Ovary (tissue), 7 donors: ENCODE measurements at regions not wholly inside any gene's neighbourhood (a gene's known extent, or its start where the extent isn't known, plus 50 kb on each side); places are given as distances from the start of the nearest gene placed in this dataset.
"Not testable (repeated sequence)": the region's sequence is repeated elsewhere in the genome, so short reads cannot be mapped to it uniquely, and the experiment has no call there.

Experiments
- DNase-seq, 5 donors: peaks; one replicate each; pipeline ENCODE4 v3.0.0-alpha.2; 2019 to 2020
- H3K27ac ChIP-seq, 2 donors: fragments of 200-600 bp; one replicate each; pipeline versions ENCODE4 v1.5.1 to v1.8.0; 2019 to 2022
- H3K27me3 ChIP-seq: fragments of 200-600 bp; one replicate; pipeline ENCODE4 v1.8.0; 2022
- H3K36me3 ChIP-seq: fragments of 200-600 bp; sonication (generic); one replicate; pipeline ENCODE4 v1.5.1; 2019
- H3K4me1 ChIP-seq: one replicate; pipeline ENCODE4 v1.8.1; 2013; ENCODE audit warnings: mild to moderate bottlenecking, moderate library complexity; ENCODE audit not compliant: insufficient read depth
- H3K4me3 ChIP-seq: fragments of 200-600 bp; sonication (generic); one replicate; pipeline ENCODE4 v1.5.1; 2017
- H3K9me3 ChIP-seq, 2 donors: fragments of 200-600 bp in 1 of 2; sonication (generic) in 1 of 2; one replicate each; pipeline versions ENCODE4 v1.5.1 to v1.8.1; 2013 to 2019; ENCODE audit warnings: mild to moderate bottlenecking in 1 of 2, moderate library complexity in 1 of 2
- CTCF ChIP-seq, 3 donors: fragments of 450-650 bp in 2 of 3; fragments of 200-600 bp in 1 of 3; IDR thresholded peaks; one replicate each; pipeline versions ENCODE4 v1.5.1 to v1.8.0; 2016 to 2022; ENCODE audit warnings: antibody characterized with exemption in 3 of 3, mild to moderate bottlenecking in 1 of 3
- EP300 ChIP-seq: sonication (generic); formaldehyde crosslinking; IDR thresholded peaks from one replicate; pipeline ENCODE4 v1.6.1; 2017; ENCODE audit warnings: antibody characterized with exemption
- POLR2A ChIP-seq: fragments of 450-650 bp; IDR thresholded peaks from one replicate; pipeline ENCODE4 v1.6.1; 2017; ENCODE audit warnings: antibody characterized with exemption, mild to moderate bottlenecking, moderate library complexity
- WGBS, 3 donors: extraction: QIAGEN DNeasy Blood & Tissue Kit in 1 of 3; methylation state at CpG; one replicate each; pipeline versions ENCODE4 v1.1.5 to v1.1.7; 2013 to 2017; 5-methylcytosine and 5-hydroxymethylcytosine counted together
- intact Hi-C, 4 donors: fragments of 100-400 bp; cut with DNase I; formaldehyde crosslinking; loops; one replicate each; pipeline versions ENCODE4 v1.11.0 to v1.15.1; 2022 to 2023
- donor health status: DM: no; HTN: no; CAD: no; lungs with moderate emphysema.
- donor health status: DM: no; HTN: no; CAD: no.
- donor health status: Bipolar disorder and iron deficiency.
- donor health status: DM: no; HTN: no; CAD: no.
- donor health status: DM: yes; HTN: yes; CAD: no.

GRCh38 chr18:28439870-28440269 is 262.9 kb upstream of the CDH2 start:
- Histone ChIP-seq H3K27ac (no peak overlapping the region), H3K36me3 (no peaks in the 10 kb centered on the region), H3K4me3 (no peak overlapping the region), H3K27me3 (no peaks in the 10 kb centered on the region), H3K4me1 (no peaks in the 10 kb centered on the region), H3K9me3 (no peaks in the 10 kb centered on the region)
- DNase-seq, result no peak
- intact Hi-C loops, result no loop called here
- TF ChIP-seq EP300 (no peak), POLR2A (no peak), CTCF (IDR thresholded peaks at IDR 0.05) (no peak)

- Histone ChIP-seq H3K36me3 (no peaks in the 10 kb centered on the region), H3K27me3 (no peaks in the 10 kb centered on the region), H3K27ac (no peak overlapping the region), H3K4me1 (no peaks in the 10 kb centered on the region), H3K9me3 (no peaks in the 10 kb centered on the region), H3K4me3 (no peak overlapping the region)
- TF ChIP-seq POLR2A (no peak), CTCF (IDR thresholded peaks at IDR 0.05) (no peak)
- intact Hi-C loops, result no loop called here
- WGBS, 3 donors, result 72 to 87% (median 83%) methylated on average over 2 of the region's 2 CpGs
- no peak for DNase-seq
These were observed 261.5 kb upstream of the CDH2 start for GRCh38 chr18:28438381-28438780.

GRCh38 chr18:28432339-28432738 is 255.4 kb upstream of the CDH2 start:
- no peak for TF ChIP-seq CTCF (IDR thresholded peaks at IDR 0.05)
- TF ChIP-seq EP300, result no peak
- no peak for TF ChIP-seq POLR2A
- intact Hi-C loops, result no loop called here
- WGBS, 3 donors, result 82 to 85% (median 84%) methylated on average over 5 of the region's 5 CpGs
- H3K9me3 ChIP-seq, result no peaks in the 10 kb centered on the region
- H3K36me3 ChIP-seq, result no peaks in the 10 kb centered on the region
- no peaks in the 10 kb centered on the region for H3K4me1 ChIP-seq
- no peaks in the 10 kb centered on the region for H3K27me3 ChIP-seq
- no peak for DNase-seq
- H3K4me3 ChIP-seq, result no peak overlapping the region
- H3K27ac ChIP-seq, result no peak overlapping the region

GRCh38 chr18:28425886-28426285 is 249.0 kb upstream of the CDH2 start:
- H3K27me3 ChIP-seq, result no peaks in the 10 kb centered on the region
- DNase-seq, result no peak
- H3K27ac ChIP-seq, result no peak overlapping the region
- no peaks in the 10 kb centered on the region for H3K4me1 ChIP-seq
- H3K4me3 ChIP-seq, result no peak overlapping the region
- no peaks in the 10 kb centered on the region for H3K9me3 ChIP-seq
- TF ChIP-seq EP300, result no peak
- no peak for TF ChIP-seq POLR2A
- TF ChIP-seq CTCF (IDR thresholded peaks at IDR 0.05), result no peak
- intact Hi-C loops, result no loop called here
- H3K36me3 ChIP-seq, result no peaks in the 10 kb centered on the region
- 85 to 89% (median 86%) methylated on average over 5 of the region's 5 CpGs for WGBS, 3 donors

- no peaks in the 10 kb centered on the region for H3K27me3 ChIP-seq
- no peaks in the 10 kb centered on the region for H3K36me3 ChIP-seq
- intact Hi-C loops, result no loop called here
- WGBS, 3 donors, result 73 to 94% (median 74%) methylated on average over 2 of the region's 2 CpGs
- H3K9me3 ChIP-seq, result no peaks in the 10 kb centered on the region
- no peak for DNase-seq
- no peak for TF ChIP-seq POLR2A
- TF ChIP-seq CTCF (IDR thresholded peaks at IDR 0.05), result no peak
- TF ChIP-seq EP300, result no peak
- H3K27ac ChIP-seq, result no peak overlapping the region
- no peaks in the 10 kb centered on the region for H3K4me1 ChIP-seq
- H3K4me3 ChIP-seq, result no peak overlapping the region
These were observed 245.6 kb upstream of the CDH2 start for GRCh38 chr18:28422577-28422976.

- H3K4me1 ChIP-seq, H3K9me3 ChIP-seq, DNase-seq, H3K4me3 ChIP-seq, H3K27me3 ChIP-seq, H3K27ac ChIP-seq, H3K36me3 ChIP-seq, intact Hi-C loops: not testable (repeated sequence)
- WGBS, 3 donors, result 75 to 87% methylated on average over 9 to 13 of the region's 17 CpGs; no CpG with 5 or more reads in 1 of the 3 donors
These were observed 245.0 kb upstream of the CDH2 start for GRCh38 chr18:28421950-28422349.
